SKM-1 (cell line): ENCODE measurements at regions not wholly inside any gene's neighbourhood (a gene's known extent, or its start where the extent isn't known, plus 50 kb on each side); places are given as distances from the start of the nearest gene placed in this dataset.
"Not testable (repeated sequence)": the region's sequence is repeated elsewhere in the genome, so short reads cannot be mapped to it uniquely, and the experiment has no call there.

Experiments
- DNase-seq: peaks from one replicate; lab custom pipeline; 2025; ENCODE audit not compliant: unreplicated experiment; lab: John Stamatoyannopoulos, UW

- DNase-seq: no peak
Measured at GRCh38 chr1:245062741-245063305, 92.0 kb upstream of the KIF26B start.

- not testable (repeated sequence) for DNase-seq
Measured at GRCh38 chr1:245061808-245062207, 93.0 kb upstream of the KIF26B start.

GRCh38 chr1:245060684-245061374, 94.0 kb upstream of the KIF26B start:
- DNase-seq: no peak

GRCh38 chr1:245059806-245060424, 94.9 kb upstream of the KIF26B start:
- DNase-seq: no peak

- DNase-seq: no peak
Measured at GRCh38 chr1:245058882-245059281, 95.9 kb upstream of the KIF26B start.

GRCh38 chr1:245058436-245058835, 96.3 kb upstream of the KIF26B start:
- DNase-seq: no peak

GRCh38 chr1:245056913-245057312, 97.9 kb upstream of the KIF26B start:
- DNase-seq: peak; percentile 90

GRCh38 chr1:245056296-245056695, 98.5 kb upstream of the KIF26B start:
- not testable (repeated sequence) for DNase-seq

GRCh38 chr1:245055752-245056151, 99.0 kb upstream of the KIF26B start:
- no peak for DNase-seq

GRCh38 chr1:245054507-245055270, 100.1 kb upstream of the KIF26B start:
- no peak for DNase-seq

GRCh38 chr1:245054105-245054504, 100.7 kb upstream of the KIF26B start:
- peak; percentile 66 for DNase-seq

- no peak for DNase-seq
Measured at GRCh38 chr1:245052258-245052657, 102.5 kb upstream of the KIF26B start.

GRCh38 chr1:245051349-245052221, 103.2 kb upstream of the KIF26B start:
- peak; percentile 99 for DNase-seq

- DNase-seq: no peak
Measured at GRCh38 chr1:245046769-245047168, 108.0 kb upstream of the KIF26B start.

- no peak for DNase-seq
Measured at GRCh38 chr1:245046315-245046714, 108.5 kb upstream of the KIF26B start.

- no peak for DNase-seq
Measured at GRCh38 chr1:245045087-245045881, 109.5 kb upstream of the KIF26B start.

- DNase-seq: no peak
Measured at GRCh38 chr1:245043611-245043940, 111.2 kb upstream of the KIF26B start.

GRCh38 chr1:245041058-245041698, 113.6 kb upstream of the KIF26B start:
- DNase-seq: no peak

GRCh38 chr1:245039196-245039595, 115.6 kb upstream of the KIF26B start:
- no peak for DNase-seq

GRCh38 chr1:245036102-245036501, 118.7 kb upstream of the KIF26B start:
- no peak for DNase-seq
